ENCODE measurements at regions not wholly inside any gene's neighbourhood (a gene's known extent, or its start where the extent isn't known, plus 50 kb on each side); places are given as distances from the start of the nearest gene placed in this dataset.
"Not testable (repeated sequence)": the region's sequence is repeated elsewhere in the genome, so short reads cannot be mapped to it uniquely, and the experiment has no call there.

DNA sequence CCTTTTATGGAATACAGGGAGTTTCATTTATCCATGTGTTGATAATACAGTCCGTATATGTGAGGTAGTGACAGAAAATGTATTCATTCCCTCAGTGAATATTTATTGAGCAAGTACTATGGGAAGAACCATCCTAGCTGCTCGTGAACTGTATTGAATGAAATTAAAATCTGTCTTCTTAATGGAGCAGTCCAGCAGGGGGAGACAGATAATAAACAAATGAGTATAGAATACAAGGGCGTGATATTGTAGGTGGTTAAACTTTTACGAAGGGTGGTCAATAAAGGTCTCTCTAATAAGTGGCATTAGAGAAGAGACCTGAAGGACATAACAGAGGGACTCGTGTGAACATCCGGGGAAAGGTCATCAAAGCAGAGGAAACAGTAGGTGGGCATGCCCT is 62.7 kb upstream of the OSTN start:
- TF ChIP-seq, protein P1, sequence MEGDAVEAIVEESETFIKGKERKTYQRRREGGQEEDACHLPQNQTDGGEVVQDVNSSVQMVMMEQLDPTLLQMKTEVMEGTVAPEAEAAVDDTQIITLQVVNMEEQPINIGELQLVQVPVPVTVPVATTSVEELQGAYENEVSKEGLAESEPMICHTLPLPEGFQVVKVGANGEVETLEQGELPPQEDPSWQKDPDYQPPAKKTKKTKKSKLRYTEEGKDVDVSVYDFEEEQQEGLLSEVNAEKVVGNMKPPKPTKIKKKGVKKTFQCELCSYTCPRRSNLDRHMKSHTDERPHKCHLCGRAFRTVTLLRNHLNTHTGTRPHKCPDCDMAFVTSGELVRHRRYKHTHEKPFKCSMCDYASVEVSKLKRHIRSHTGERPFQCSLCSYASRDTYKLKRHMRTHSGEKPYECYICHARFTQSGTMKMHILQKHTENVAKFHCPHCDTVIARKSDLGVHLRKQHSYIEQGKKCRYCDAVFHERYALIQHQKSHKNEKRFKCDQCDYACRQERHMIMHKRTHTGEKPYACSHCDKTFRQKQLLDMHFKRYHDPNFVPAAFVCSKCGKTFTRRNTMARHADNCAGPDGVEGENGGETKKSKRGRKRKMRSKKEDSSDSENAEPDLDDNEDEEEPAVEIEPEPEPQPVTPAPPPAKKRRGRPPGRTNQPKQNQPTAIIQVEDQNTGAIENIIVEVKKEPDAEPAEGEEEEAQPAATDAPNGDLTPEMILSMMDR (IDR thresholded peaks at IDR 0.05): peak; percentile 78
- peaks cover 5% of the 10 kb centered on the region; the same call in 1 of the 2 replicates for H3K9me3 Mint-ChIP-seq
- H3K4me1 Mint-ChIP-seq (ENCODE audit: low read depth): peaks cover 45% of the 10 kb centered on the region
- no peak overlapping the region for H3K27ac Mint-ChIP-seq
- H3K36me3 Mint-ChIP-seq (ENCODE audit: low read depth): peaks cover 11% of the 10 kb centered on the region
- peak; percentile 20 for DNase-seq
- peaks cover 2% of the 10 kb centered on the region for H3K27me3 Mint-ChIP-seq (ENCODE audit: insufficient read depth)
- H3K4me3 Mint-ChIP-seq: no peak overlapping the region

DNA sequence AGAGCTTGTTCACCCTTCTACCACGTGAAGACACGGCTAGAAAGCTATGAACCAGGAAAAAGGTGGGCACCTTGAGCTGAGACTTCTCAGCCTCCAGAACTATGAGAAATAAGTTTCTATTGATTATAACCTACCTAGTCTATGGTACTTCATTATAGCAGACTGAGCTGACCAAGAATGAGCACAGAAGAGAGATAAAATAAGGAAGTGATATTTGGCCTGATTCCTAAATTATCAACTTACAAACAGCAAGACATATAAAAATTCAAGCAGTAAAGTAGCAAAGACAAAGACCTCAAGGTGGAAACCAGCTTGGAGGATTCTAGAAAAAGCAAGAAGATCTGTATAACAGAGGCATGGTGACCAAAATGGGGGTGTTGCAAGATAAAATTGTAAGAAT is 63.9 kb upstream of the OSTN start:
- peaks cover 5% of the 10 kb centered on the region; the same call in 1 of the 2 replicates for H3K9me3 Mint-ChIP-seq
- H3K4me1 Mint-ChIP-seq (ENCODE audit: low read depth): peaks cover 38% of the 10 kb centered on the region
- H3K36me3 Mint-ChIP-seq (ENCODE audit: low read depth): peaks cover 11% of the 10 kb centered on the region
- TF ChIP-seq, protein P1 (IDR thresholded peaks at IDR 0.05): no peak
- H3K4me3 Mint-ChIP-seq: no peak overlapping the region
- H3K27me3 Mint-ChIP-seq (ENCODE audit: insufficient read depth): peaks cover 2% of the 10 kb centered on the region
- DNase-seq: no peak
- no peak overlapping the region for H3K27ac Mint-ChIP-seq

DNA sequence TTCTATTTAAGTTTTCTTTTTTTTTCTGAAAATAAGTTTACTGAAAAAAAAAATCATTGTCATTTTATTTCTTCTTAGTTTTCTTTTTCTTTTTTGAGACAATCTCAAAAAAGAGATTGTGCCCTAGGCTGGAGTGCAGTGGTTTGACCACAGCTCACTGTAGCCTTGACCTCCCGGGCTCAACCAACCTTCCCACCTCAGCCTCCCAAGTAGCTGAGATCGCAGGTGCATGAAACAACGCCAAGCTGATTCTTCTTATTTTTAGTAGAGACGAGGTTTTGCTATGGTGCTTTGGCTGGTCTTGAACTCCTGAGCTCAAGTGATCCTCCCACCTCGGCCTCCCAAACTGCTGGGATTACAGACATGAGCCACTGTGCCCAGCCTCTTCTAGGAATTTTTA is 65.7 kb upstream of the OSTN start:
- H3K36me3 Mint-ChIP-seq (ENCODE audit: low read depth): peaks cover 11% of the 10 kb centered on the region
- DNase-seq: no peak
- no peak overlapping the region for H3K4me3 Mint-ChIP-seq
- H3K4me1 Mint-ChIP-seq (ENCODE audit: low read depth): peaks cover 29% of the 10 kb centered on the region
- H3K9me3 Mint-ChIP-seq: peaks cover 5% of the 10 kb centered on the region; the same call in 1 of the 2 replicates
- peaks cover 2% of the 10 kb centered on the region for H3K27me3 Mint-ChIP-seq (ENCODE audit: insufficient read depth)
- TF ChIP-seq, protein P1 (IDR thresholded peaks at IDR 0.05): no peak
- no peak overlapping the region for H3K27ac Mint-ChIP-seq

DNA sequence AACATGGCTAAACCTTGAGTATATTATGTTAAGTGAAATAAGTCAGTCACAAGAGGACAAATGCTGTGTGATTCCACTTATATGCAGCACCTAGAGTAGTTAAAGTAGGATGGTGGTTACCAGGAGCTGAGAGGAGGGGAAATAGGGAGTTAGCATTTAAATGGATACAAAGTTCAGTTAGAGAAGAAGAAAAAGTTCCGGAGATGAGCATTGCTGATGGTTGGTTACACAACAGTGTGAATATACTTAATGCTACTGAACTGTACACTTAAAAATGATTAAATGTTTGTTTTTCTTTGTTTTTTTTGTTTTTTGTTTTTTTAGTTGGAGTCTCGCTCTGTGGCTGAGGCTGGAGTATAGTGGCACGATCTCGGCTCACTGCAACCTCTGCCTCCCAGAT is 67.7 kb upstream of the OSTN start:
- H3K9me3 Mint-ChIP-seq: peaks cover 2% of the 10 kb centered on the region; the same call in 1 of the 2 replicates
- H3K27me3 Mint-ChIP-seq (ENCODE audit: insufficient read depth): peaks cover 2% of the 10 kb centered on the region
- H3K4me3 Mint-ChIP-seq: no peak overlapping the region
- peaks cover 2% of the 10 kb centered on the region for H3K36me3 Mint-ChIP-seq (ENCODE audit: low read depth)
- TF ChIP-seq, protein P1 (IDR thresholded peaks at IDR 0.05): no peak
- no peak overlapping the region for H3K27ac Mint-ChIP-seq
- no peak for DNase-seq
- H3K4me1 Mint-ChIP-seq (ENCODE audit: low read depth): peaks cover 21% of the 10 kb centered on the region

DNA sequence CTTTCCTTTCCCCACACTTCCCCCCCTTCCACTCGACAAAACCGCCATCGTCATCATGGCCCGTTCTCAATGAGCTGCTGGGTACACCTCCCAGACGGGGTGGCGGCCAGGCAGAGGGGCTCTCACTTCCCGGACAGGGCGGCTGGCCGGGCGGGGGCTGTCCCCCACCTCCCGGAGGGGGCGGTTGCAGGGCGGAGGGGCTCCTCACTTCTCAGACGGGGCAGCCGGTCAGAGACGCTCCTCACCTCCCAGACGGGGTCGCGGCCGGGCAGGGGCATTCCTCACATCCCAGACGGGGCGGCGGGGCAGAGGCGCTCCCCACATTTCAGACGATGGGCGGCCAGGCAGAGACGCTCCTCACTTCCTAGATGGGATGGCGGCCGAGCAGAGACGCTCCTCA is 74.2 kb upstream of the OSTN start:
- not testable (repeated sequence) for H3K9me3 Mint-ChIP-seq; DNase-seq; H3K4me3 Mint-ChIP-seq; H3K27me3 Mint-ChIP-seq (ENCODE audit: insufficient read depth); H3K4me1 Mint-ChIP-seq (ENCODE audit: low read depth); H3K27ac Mint-ChIP-seq; H3K36me3 Mint-ChIP-seq (ENCODE audit: low read depth)

DNA sequence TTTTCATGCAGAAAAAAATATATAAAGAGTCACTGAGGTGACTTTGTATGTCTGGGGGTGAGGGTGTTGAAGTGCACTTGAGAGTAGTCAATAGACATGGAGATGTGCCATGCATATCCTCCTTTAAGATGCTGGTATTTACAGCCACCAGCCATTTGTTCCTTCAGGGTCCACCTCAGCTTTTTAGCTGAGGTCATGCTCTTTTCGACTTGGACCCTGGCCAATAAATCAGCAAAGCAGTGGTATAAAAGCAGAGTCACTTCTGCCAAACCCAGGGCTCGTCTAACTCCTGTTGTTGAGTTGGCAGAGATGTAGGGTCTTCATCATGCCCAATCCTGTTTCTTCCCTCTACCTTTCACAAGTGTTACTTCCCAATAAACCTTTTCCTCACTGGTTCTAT is 75.1 kb upstream of the OSTN start:
- Mint-ChIP-seq H3K4me3 (no peak overlapping the region), H3K27me3 (ENCODE audit: insufficient read depth) (no peaks in the 10 kb centered on the region), H3K36me3 (ENCODE audit: low read depth) (no peaks in the 10 kb centered on the region), H3K9me3 (no peaks in the 10 kb centered on the region), H3K27ac (no peak overlapping the region), H3K4me1 (ENCODE audit: low read depth) (no peaks in the 10 kb centered on the region)
- no peak for DNase-seq
- TF ChIP-seq, protein P1 (IDR thresholded peaks at IDR 0.05): no peak

Measured in HFFc6 (cell line).